A549 (cell line): ENCODE measurements at regions not wholly inside any gene's neighbourhood (a gene's known extent, or its start where the extent isn't known, plus 50 kb on each side); places are given as distances from the start of the nearest gene placed in this dataset.

Source experiments
- SMC3 ChIP-seq: fragments of >200 bp; sonication (Bioruptor Twin); formaldehyde crosslinking; IDR thresholded peaks from 3 replicates; pipeline ENCODE4 v1.6.1; 2018; ENCODE audit warnings: inconsistent platforms
- TF ChIP-seq, protein P1 (sequence below): fragments of >200 bp; sonication (Bioruptor Twin); formaldehyde crosslinking; IDR thresholded peaks from 3 replicates; pipeline ENCODE4 v1.5.1; 2016

GRCh38 chr16:35221482-35222185 is 1762.2 kb downstream of the TP53TG3F start:
- TF ChIP-seq, protein P1, sequence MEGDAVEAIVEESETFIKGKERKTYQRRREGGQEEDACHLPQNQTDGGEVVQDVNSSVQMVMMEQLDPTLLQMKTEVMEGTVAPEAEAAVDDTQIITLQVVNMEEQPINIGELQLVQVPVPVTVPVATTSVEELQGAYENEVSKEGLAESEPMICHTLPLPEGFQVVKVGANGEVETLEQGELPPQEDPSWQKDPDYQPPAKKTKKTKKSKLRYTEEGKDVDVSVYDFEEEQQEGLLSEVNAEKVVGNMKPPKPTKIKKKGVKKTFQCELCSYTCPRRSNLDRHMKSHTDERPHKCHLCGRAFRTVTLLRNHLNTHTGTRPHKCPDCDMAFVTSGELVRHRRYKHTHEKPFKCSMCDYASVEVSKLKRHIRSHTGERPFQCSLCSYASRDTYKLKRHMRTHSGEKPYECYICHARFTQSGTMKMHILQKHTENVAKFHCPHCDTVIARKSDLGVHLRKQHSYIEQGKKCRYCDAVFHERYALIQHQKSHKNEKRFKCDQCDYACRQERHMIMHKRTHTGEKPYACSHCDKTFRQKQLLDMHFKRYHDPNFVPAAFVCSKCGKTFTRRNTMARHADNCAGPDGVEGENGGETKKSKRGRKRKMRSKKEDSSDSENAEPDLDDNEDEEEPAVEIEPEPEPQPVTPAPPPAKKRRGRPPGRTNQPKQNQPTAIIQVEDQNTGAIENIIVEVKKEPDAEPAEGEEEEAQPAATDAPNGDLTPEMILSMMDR: no peak
- TF ChIP-seq SMC3: no peak
